ENCODE measurements at regions not wholly inside any gene's neighbourhood (a gene's known extent, or its start where the extent isn't known, plus 50 kb on each side); places are given as distances from the start of the nearest gene placed in this dataset.

DNA sequence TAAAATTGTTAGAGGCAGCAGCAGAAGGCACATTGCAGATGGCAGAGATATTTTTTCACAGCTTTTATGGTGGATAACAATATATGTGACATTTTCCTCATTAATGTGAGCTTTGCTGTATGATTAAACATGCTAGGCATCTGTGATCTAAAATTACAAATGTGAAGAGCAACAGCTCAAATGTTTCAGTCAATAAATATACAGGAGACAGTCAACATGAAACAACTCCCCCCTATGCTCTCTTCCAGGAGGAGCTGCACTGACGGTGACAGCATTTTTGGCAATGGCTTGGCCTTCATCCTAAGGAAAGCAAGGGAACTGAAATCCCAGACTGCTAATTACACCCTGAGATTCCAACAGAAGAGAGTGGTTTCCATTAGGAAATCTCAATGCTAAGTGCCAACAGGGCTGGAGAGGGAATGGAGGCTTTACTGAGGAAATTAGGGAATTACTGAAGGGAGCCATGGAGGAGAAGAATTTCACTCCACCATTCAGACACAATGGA, 51.4 kb upstream of the GRB10 start:
- H3K27ac ChIP-seq, result no peak overlapping the region
- H3K4me1 ChIP-seq, result no peaks in the 10 kb centered on the region
- H3K4me3 ChIP-seq, result no peak overlapping the region
- DNase-seq, result no peak
- no peaks in the 10 kb centered on the region for H3K9me3 ChIP-seq (replicated peaks)
- H3K27me3 ChIP-seq, result 0 out of 2 replicates have a peak, but pooled peaks cover 5% of the 10 kb centered on the region
- no peaks in the 10 kb centered on the region for H3K36me3 ChIP-seq

DNA sequence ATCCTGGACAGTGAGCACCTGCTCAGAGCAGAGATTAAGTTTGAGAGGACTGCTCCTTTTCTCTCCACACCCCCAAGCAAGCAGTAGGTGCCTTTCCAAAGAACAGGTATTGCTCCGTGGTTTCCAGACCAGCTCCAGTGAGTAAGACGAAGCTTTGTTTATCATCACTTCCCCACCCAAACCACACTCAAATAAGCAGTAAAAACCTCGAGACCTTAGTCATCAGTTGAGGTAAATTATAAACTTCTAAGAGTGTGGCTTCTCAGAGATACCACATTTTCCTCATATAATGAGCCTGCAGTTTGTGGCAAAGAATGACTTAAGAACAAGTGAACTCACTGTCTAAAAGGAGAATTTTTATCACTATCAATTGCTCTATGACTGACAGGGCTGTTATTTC, 50.0 kb upstream of the GRB10 start:
- Histone ChIP-seq H3K36me3 (no peaks in the 10 kb centered on the region), H3K4me1 (no peaks in the 10 kb centered on the region), H3K27ac (no peak overlapping the region), H3K9me3 (replicated peaks) (no peaks in the 10 kb centered on the region), H3K4me3 (no peak overlapping the region), H3K27me3 (peaks cover 5% of the 10 kb centered on the region; the same call in 1 of the 2 replicates)
- no peak for DNase-seq
